ENCODE measurements at regions not wholly inside any gene's neighbourhood (a gene's known extent, or its start where the extent isn't known, plus 50 kb on each side); places are given as distances from the start of the nearest gene placed in this dataset.
A peak's percentile ranks its signal among the peaks of the same experiment; 100 is the strongest.
"Not testable (repeated sequence)": the region's sequence is repeated elsewhere in the genome, so short reads cannot be mapped to it uniquely, and the experiment has no call there.

DNA sequence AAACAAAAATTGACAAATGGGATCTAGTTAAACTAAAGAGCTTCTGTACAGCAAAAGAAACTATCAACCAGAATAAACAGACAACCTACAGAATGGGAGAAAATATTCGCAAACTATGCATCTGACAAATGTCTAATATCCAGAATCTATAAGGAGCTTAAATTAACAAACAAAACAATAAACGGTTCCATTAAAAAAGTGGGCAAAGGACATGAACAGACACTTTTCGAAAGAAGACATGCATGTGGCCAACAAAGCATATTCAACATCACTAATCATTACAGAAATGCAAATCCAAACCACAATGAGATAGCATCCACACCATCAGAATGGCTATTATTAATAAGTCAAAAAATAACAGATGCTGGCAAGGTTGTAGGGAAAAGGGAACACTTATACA, 50.5 kb upstream of the MED13L start:
- DNase-seq (ENCODE audit: low spot score) = not testable (repeated sequence)

DNA sequence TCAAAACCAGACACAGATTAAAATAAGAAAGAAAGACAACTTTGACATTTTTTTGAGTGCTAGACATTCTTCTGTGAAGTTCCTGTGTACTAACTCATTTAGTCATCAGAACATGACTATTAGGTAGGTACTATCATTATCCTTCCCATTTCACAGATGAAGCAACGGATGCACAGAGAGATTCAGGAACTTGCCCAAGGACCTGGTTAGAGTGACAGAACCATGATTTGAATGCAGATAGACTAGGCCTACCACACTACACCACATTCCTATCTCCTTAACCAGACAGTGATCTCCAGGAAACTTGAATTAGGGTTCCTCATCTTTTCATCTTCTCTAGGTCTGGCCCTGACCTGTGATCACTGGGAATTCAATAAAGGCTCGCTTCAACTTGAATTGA, 54.4 kb upstream of the MED13L start:
- no peak for DNase-seq (ENCODE audit: low spot score)

DNA sequence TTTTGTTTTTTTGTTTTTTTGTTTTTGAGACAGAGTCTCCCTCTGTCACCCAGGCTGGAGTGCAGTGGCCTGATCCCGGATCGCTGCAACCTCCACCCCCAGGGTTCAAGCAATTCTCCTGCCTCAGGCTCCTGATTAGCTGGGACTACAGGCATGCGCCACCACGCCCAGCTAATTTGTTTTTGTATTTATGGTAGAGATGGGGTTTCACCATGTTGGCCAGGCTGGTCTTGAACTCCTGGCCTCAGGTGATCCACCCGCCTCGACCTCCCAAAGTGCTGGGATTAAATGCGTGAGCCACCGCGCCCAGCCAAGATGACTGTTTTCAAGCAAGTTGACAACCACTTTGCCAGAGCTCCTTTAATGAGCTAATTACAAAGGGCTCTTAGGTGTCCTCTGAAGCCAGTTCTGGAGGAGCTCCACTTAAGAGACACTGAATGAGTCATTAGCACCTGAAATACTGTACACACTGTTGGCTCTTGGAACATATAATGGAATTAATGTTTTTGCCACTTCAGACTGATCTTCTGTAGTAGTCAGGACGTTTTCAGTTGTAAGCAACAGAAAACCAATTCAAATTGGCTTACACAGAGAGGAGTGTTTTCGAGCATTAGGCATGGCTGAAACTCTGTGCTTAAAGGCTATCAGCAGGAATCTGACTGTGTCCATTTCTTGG, 55.4 kb upstream of the MED13L start:
- no peak for DNase-seq (ENCODE audit: low spot score)

DNA sequence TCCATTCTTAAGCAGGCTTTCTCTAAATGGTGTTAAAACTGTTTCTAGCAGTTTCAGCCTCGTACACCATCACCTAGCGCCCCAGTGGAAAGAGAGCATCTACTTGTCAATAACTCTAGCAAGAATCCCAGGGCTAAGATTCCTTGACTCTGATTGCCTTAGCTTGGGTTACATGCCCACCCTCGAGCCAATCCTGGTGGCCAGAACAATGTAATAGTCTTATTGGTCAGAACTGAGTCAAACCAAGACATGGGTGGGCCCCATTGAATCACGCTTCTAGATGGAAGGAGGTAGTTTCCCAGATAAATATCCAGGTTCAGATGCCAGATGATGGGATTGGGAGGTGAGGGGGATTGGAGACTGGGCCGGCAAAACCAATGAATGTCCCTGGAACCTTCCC, 55.9 kb upstream of the MED13L start:
- no peak for DNase-seq (ENCODE audit: low spot score)

- DNase-seq (ENCODE audit: low spot score) = no peak
Observed at GRCh38 chr12:116336542-116337065, 59.1 kb upstream of the MED13L start.

- DNase-seq (ENCODE audit: low spot score) = no peak
Observed at GRCh38 chr12:116337312-116337711, 59.8 kb upstream of the MED13L start.

DNA sequence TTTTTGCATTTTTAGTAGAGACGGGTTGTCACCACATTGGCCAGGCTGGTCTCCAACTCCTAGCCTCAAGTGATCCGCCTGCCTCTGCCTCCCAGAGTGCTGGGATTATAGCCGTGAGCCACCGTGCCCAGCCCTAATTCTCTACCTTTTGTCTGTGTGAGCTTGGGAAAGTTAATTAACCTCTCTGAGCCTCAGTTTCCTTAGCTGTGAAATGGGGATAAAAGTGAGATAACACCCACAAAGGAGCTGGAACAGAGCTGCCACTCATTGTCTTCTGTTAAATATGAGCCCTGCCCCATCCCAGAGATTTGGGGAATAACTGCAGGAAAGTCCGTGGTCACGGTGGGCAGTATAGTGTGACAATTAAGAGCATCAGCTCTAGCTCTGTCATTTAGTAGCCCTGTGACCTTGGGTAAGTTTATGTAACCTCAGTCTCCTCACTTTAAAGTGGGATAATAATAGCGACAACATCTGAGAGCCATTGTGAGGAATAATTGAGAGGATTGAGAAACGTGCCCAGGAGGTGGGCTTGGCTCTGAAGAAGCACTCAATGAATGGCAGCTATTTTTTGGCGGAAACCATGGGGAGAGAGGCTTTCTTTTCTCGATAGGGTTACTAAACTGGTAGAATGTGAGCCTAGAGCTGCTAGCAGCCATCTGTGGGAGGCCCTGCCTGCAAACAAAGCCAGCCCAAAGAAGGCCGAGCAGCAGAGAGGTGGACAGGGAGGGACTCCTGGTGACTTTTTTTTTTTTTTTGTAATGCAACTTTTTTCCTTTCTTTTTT, 60.8 kb upstream of the MED13L start:
- no peak for DNase-seq (ENCODE audit: low spot score)

- DNase-seq (ENCODE audit: low spot score) = no peak
Observed at GRCh38 chr12:116339062-116339461, 61.6 kb upstream of the MED13L start.

DNA sequence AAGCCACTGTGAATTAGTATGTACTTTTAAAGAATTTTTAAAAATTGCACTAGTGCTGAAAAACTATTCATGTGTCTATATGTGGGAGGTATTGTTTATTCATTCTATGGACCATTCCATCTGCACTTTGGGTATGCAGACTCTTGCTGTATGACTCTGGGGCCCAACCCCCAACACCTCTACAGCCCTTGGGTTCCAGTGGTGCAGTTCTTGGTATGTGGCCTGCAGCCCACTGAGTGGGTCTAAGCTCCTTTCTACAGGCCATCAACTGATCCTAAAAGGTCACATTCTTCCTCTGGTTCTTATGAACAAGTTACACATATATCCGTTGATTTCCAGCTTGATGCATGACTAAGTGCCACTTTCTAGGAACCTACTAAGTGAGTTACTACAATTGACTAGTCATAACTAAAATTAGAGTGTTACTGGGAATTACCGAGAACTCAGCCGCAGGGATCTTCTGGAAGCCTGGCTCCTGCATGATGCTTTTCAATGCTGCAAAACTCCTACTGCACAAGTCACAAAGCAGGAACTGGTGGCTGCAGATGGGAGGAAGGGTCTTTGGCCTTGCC, 62.4 kb upstream of the MED13L start:
- DNase-seq (ENCODE audit: low spot score) = no peak

GRCh38 chr12:116343331-116343884, 65.9 kb upstream of the MED13L start:
- DNase-seq (ENCODE audit: low spot score) = no peak

DNA sequence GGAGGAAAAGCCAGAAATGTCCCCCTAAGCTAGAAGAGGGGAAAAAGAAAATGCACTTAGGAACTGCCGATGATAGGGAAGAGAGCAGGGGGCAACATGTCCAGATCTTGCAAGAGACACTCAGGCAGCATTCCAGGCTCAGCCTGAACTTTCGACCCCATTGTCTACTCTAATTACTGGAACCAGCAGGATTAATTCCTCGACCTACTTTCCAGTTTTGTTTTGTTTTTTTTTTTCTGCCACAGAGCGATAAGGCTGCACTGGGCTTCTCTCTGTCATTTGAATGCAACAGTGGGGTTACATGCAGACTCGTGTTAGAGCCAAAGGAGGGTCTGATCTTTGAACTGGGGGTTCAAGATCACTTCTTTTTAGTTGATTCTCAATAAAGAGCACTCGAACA, 68.7 kb upstream of the MED13L start:
- no peak for DNase-seq (ENCODE audit: low spot score)

GRCh38 chr12:116346741-116347140, 69.2 kb upstream of the MED13L start:
- DNase-seq (ENCODE audit: low spot score) = peak; percentile 79

DNA sequence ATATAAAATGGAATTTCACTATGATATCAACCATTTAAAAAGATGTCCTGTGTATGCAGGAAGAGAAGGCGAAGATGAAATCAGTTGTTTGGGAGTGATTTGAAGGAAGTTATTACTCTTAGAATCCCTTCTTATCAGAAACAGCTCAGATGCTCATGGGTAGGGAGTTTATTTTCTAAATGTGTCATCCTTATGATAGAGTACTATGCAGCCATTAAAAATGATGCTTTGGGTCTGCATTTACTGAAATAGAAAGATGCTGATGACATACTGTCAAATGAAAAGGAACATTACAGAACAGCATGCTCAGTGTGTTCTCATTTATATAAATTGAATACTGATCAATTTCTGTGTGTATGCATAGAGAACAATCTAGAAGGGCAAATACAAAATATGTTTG, 69.8 kb upstream of the MED13L start:
- no peak for DNase-seq (ENCODE audit: low spot score)

DNA sequence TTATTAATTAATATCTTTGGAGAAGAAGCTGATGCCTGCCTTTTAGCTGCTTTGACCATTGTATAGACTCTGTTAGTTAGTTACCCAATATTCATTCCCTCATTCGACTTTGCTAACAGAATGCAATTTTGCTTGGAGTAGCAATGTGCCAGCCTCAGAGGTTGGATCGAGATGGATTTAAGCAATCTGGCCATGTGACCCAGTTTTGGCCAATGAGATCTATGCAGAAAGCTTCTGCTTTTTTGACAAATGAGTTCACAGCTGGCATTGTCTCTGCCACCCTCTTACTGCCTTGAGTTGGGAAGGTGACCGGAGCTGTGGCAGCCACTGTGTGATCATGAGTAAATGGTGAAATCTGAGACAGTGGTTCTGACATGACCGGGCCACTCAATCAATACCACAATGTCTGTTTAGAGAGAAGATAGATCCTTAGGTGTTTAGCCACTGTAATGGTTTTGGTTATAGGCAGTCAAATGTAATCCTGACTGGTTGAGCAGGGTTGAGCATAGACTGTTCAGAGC, 74.9 kb upstream of the MED13L start:
- DNase-seq (ENCODE audit: low spot score) = no peak

- no peak for DNase-seq (ENCODE audit: low spot score)
Observed at GRCh38 chr12:116353958-116354357, 76.5 kb upstream of the MED13L start.

DNA sequence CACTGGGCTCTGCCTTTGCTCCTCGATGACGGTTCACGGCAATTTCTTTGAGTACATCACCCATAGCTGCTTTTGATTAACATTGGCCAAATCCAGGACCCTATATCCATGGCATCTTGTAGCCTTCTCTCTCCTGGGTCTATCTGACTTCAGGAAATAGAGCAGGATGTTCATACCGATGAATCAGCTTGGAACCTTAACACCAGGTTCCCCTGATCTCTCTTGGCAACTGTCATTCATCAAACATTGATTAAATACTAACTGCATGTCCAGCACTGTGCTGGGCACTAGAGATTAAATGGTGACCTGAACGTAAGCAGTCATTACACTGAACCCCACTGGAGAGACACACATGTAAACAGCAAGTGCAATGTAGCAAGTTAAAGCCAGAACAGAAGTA, 77.0 kb upstream of the MED13L start:
- no peak for DNase-seq (ENCODE audit: low spot score)

GRCh38 chr12:116354950-116355783, 77.7 kb upstream of the MED13L start:
- no peak for DNase-seq (ENCODE audit: low spot score)

- DNase-seq (ENCODE audit: low spot score) = no peak
Observed at GRCh38 chr12:116358536-116358892, 81.0 kb upstream of the MED13L start.

DNA sequence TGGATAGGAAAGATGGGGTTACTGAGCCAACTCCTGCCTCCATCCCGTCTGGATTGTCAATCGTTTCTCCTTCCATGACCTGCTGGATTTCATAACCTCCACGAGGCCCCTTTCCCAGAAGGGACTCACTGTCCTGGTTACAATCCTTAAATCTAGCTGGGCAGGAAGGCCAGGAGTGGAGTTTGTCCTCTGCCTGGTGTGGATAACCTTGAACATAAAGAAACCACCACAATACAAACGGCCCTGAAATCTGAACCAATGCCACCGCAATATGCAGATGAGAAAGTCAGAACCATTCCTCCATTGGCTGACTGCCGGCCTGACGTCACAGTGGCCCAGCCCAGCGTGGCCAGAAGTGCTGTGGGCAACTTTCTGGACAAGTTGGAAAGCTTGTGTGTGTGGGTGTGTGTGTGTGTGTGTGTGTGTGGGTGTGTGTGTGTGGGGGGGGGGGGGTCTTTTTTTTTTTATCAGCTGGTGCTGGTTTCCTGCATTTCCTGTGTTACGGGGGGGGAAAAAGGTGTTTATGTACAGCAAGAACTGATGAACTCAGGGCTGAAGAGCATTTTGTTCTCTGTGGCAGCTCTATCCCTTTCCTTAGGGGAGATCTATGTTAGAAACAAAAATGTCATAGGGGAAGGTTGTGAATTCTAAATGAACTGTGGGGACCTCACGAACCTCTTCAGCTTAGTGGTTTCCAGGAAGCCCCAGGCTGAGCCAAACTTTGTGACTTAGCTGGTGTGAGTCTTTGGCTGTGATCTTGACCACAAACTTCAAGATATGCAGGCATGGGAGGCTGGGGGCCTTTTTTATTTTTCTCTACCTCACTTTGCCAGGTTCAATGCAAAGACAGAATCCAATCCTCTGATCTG, 81.6 kb upstream of the MED13L start:
- DNase-seq (ENCODE audit: low spot score) = peak; percentile 98

Measured in umbilical cord (tissue), 1 donor.